Neural crest cell (in vitro differentiated cells): ENCODE measurements at regions not wholly inside any gene's neighbourhood (a gene's known extent, or its start where the extent isn't known, plus 50 kb on each side); places are given as distances from the start of the nearest gene placed in this dataset.

Experiments used
- DNase-seq: peaks from one replicate; pipeline ENCODE4 v3.0.0; 2021; ENCODE audit warnings: low read depth, mixed read lengths, low spot score
- H3K27ac Mint-ChIP-seq: one replicate; pipeline ENCODE4 v1.8.0; 2021; ENCODE audit warnings: mild to moderate bottlenecking, mixed read lengths; ENCODE audit not compliant: unreplicated experiment
- H3K27me3 Mint-ChIP-seq: 2 replicates; pipeline ENCODE4 v1.8.0; 2021; ENCODE audit warnings: low read depth, mild to moderate bottlenecking, mixed read lengths
- H3K36me3 Mint-ChIP-seq: 2 replicates; pipeline ENCODE4 v1.8.0; 2021; ENCODE audit warnings: low read depth, mild to moderate bottlenecking, mixed read lengths
- H3K4me1 Mint-ChIP-seq: 2 replicates; pipeline ENCODE4 v1.8.0; 2021; ENCODE audit warnings: mixed read lengths
- H3K4me3 Mint-ChIP-seq: one replicate; pipeline ENCODE4 v1.8.0; 2021; ENCODE audit warnings: mild to moderate bottlenecking, mixed read lengths
- H3K9me3 Mint-ChIP-seq: 2 replicates; pipeline ENCODE4 v1.8.0; 2021; ENCODE audit warnings: mixed read lengths
- CTCF ChIP-seq: fragments of 200-600 bp; sonication (generic); conservative IDR thresholded peaks from 2 replicates; pipeline ENCODE4 v1.5.0; 2021; ENCODE audit warnings: antibody characterized with exemption, mild to moderate bottlenecking

- no peak for DNase-seq
- H3K27ac Mint-ChIP-seq: no peak overlapping the region
Measured at GRCh38 chr6:8831366-8832152, 396.2 kb upstream of the SLC35B3 start.

GRCh38 chr6:8830794-8831193 lies 395.4 kb upstream of the SLC35B3 start:
- H3K36me3 Mint-ChIP-seq: peaks cover 2% of the 10 kb centered on the region
- peaks cover 3% of the 10 kb centered on the region for H3K9me3 Mint-ChIP-seq
- no peak overlapping the region for H3K27ac Mint-ChIP-seq
- H3K27me3 Mint-ChIP-seq: no peaks in the 10 kb centered on the region
- H3K4me1 Mint-ChIP-seq: peaks cover 26% of the 10 kb centered on the region
- DNase-seq: no peak
- TF ChIP-seq CTCF: no peak
- no peak overlapping the region for H3K4me3 Mint-ChIP-seq

More at GRCh38 chr6:8831366-8832152, 396.2 kb upstream of the SLC35B3 start:
- H3K36me3 Mint-ChIP-seq: peaks cover 2% of the 10 kb centered on the region
- H3K4me3 Mint-ChIP-seq: no peak overlapping the region
- peaks cover 26% of the 10 kb centered on the region for H3K4me1 Mint-ChIP-seq
- H3K9me3 Mint-ChIP-seq: peaks cover 3% of the 10 kb centered on the region
- no peak for TF ChIP-seq CTCF
- no peaks in the 10 kb centered on the region for H3K27me3 Mint-ChIP-seq

- DNase-seq: no peak
Measured at GRCh38 chr6:8829796-8830195, 394.5 kb upstream of the SLC35B3 start.

GRCh38 chr6:8829296-8829695 lies 394.0 kb upstream of the SLC35B3 start:
- H3K27ac Mint-ChIP-seq: no peak overlapping the region
- no peak overlapping the region for H3K4me3 Mint-ChIP-seq
- H3K4me1 Mint-ChIP-seq: peaks cover 18% of the 10 kb centered on the region
- H3K9me3 Mint-ChIP-seq: peaks cover 3% of the 10 kb centered on the region
- DNase-seq: no peak
- H3K27me3 Mint-ChIP-seq: no peaks in the 10 kb centered on the region
- no peak for TF ChIP-seq CTCF
- peaks cover 2% of the 10 kb centered on the region for H3K36me3 Mint-ChIP-seq

More at GRCh38 chr6:8829796-8830195, 394.5 kb upstream of the SLC35B3 start:
- no peak overlapping the region for H3K4me3 Mint-ChIP-seq
- H3K36me3 Mint-ChIP-seq: peaks cover 2% of the 10 kb centered on the region
- peaks cover 18% of the 10 kb centered on the region for H3K4me1 Mint-ChIP-seq
- H3K9me3 Mint-ChIP-seq: peaks cover 3% of the 10 kb centered on the region
- peak overlapping the region; percentile 51 for H3K27ac Mint-ChIP-seq
- no peak for TF ChIP-seq CTCF
- H3K27me3 Mint-ChIP-seq: no peaks in the 10 kb centered on the region

GRCh38 chr6:8828376-8828775 lies 393.0 kb upstream of the SLC35B3 start:
- Mint-ChIP-seq H3K27me3 (no peaks in the 10 kb centered on the region), H3K9me3 (peaks cover 3% of the 10 kb centered on the region), H3K4me3 (no peak overlapping the region), H3K27ac (no peak overlapping the region), H3K4me1 (peaks cover 18% of the 10 kb centered on the region), H3K36me3 (peaks cover 2% of the 10 kb centered on the region)
- TF ChIP-seq CTCF: no peak
- no peak for DNase-seq
